GM21390 (cell line): ENCODE measurements at regions not wholly inside any gene's neighbourhood (a gene's known extent, or its start where the extent isn't known, plus 50 kb on each side); places are given as distances from the start of the nearest gene placed in this dataset.
A peak's percentile ranks its signal among the peaks of the same experiment; 100 is the strongest.

ENCODE experiments used
- ATAC-seq: cut with Tn5 transposase; IDR thresholded peaks from one replicate; pipeline ENCODE4 v1.9.1; 2021; ENCODE audit not compliant: unreplicated experiment

DNA sequence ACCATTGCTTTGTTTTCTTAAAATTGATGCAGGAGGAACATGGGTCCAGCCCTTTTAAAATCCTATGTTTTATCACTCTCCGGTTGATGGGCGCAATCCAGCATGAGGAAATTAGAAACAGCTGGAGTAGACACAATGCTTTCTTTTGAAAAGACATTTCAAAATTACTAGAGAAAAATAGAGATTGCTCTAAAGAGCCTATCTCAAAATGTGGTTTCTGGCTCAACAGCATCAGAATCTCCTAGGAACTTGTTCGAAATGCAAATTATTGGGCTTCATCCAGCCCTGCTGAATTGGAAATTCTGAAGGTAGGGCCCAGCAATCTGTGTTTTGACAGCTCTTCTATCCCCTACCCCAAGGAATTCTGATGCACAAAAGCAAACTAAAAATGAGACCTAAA, 190.8 kb upstream of the BMP2 start:
- ATAC-seq: no peak

DNA sequence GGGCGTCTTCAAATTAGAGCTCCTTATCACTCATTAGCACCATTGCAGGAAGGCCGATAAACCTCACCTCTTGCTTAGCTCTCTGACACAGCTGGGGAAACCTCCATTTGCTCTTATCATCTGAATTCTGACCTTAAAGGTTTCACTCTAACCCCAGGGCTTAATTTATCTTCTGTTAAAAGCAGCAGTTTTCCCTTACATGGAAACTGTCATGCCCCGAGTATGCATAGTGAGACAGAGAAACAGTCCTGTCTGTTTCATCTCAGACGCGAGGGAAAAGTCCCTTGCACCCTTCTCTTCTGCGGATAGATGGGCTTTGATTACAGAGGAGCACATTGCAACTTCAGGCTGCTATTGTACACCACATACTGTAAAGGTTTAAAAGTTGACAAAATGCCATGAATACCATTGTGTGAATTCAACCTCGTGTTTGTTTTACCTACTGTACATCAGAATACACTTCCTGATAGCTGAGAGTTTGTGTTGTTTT, 191.5 kb upstream of the BMP2 start:
- ATAC-seq: peak; percentile 61

DNA sequence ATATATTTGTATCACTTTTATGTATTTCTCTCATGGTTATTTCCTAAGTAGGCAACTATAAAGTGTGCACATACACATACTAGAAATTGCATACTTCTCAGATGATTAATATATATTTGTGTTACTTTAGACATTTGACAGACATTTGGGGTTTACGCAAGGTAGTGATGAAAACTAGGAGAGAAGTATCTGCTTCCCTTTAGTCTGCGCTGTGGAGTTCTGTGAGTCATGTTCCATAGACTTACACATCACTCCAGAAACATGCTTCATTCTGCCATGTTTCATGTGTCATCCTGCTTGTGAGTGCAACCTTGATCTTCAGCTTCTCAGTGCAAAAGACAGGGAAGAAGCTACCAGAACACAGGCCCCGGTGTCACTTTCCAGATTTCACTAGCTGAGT, 200.7 kb upstream of the BMP2 start:
- ATAC-seq: no peak

DNA sequence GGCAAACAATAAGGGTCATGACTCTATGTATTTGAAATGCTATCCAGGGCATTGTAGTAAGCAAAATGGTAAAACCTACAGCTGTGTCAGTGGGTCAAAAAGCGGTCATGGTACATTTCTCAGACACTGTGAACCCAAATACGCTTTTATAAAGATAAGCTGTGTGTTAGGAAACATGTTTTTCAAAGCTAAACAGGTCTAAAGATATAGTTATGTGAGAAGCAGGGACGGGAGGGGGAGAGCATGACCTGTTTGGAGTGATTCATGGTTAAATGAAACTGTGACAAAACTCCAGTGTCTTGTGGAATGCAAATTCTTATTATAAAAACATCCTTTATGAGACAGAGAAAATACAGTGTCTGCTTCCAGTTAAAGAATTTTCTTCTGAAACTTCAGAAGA, 205.4 kb upstream of the BMP2 start:
- no peak for ATAC-seq

DNA sequence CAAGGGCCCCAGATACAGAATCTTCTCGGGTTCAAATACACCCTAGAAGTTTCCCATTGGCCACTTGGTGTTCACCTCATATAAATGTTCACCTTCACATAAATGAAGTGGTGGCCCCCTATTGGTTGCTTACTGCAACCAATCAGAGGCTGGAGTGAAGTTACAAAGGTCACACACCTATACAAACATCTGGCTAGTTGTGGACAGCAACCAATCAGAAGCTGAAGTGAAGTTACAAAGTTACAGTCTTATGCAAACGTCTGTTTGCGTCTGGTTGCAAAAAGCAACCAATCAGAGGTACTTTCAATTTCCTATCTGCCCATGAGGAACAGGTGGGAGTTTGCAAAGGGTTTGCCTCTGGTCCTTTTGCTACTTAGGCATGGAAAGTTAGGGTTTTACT, 206.5 kb upstream of the BMP2 start:
- no peak for ATAC-seq

DNA sequence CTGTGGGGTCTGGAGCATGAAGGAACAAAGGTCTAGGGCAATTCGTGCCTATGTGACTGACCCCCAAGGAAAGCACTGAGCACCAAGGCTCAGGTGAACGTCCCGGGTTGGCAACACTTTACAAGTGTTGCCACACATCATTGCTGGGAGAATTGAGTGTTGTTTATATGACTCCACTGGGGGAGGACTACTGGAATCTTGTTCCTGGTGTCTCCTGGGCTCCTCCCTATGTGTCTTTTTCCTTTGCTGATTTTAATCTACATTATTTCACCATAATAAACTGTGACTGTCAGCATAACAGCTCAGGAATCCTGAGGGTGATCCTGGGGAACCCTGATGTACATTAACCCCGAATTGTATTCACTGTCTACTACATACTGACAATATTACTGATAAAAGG, 207.7 kb upstream of the BMP2 start:
- no peak for ATAC-seq

DNA sequence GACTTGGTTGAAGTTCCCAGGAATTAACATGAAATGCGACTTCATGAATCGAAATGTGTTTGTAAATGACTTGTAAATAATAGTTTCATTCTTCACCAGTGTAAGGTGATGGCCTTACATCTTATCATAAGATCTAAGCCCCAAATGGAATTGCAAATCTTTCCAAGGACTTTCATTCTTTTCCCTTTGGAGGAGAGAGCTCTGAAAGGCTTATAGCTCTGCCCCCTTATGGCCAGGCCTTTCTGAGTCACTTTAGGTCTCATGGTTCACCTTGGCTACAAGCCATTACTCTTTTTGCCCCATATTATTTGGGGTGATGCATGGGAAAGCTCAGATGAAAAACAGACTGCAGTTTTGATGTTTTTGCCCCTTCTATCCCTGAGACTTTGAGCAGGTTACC, 209.1 kb upstream of the BMP2 start:
- ATAC-seq: no peak

DNA sequence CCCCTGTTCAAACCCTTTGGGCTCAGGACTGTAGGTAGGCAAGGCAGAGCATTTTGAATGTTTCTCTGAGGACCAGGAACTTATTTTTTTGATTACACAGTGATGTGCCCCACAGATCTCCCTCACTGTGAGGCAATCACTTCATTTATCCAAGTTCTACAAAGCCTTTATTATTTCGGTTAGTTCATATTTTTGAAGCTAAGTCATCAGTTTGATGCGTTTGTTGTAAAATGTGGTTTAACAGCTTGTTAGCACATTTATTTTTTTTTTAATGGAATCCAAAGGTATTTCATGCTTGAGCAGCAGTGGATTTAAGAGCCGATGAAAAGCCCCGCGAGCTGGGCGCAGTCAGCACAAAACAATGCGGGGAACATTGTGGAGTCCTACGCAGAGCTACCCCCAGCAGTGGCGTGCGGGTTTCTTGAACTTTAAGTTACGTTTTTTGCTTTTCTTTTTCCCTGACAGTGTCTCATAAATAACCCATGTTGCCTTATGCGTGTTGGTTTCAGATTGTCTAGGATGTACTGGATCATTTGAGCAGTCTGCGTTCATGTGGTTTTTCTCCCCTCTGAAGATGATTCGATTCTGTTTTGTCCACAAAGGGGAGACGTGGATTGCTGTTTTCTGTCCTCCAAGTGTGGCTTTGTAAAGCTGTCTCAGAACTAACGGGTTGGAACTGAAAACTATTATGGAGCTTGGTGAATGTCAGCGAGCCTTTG, 233.6 kb upstream of the BMP2 start:
- ATAC-seq: no peak

DNA sequence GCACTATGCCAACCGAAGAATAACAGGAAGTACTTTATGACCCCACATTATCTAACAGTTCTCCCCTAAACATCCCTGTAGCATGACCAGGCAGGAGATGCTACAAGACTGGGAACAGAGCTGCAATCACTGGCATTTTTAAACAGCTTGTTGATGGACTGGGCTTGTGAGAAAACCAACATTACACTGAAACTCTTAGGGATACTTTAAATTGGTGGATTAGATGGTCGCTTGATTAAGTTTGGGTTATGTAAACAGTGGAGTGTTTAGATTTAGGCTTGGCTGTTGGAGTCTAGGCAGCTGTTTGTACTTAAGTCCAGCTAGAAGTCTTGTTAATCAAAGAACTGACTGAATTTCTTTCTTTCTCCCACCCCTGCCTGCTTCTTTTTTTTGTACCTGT, 234.1 kb upstream of the BMP2 start:
- ATAC-seq: no peak

DNA sequence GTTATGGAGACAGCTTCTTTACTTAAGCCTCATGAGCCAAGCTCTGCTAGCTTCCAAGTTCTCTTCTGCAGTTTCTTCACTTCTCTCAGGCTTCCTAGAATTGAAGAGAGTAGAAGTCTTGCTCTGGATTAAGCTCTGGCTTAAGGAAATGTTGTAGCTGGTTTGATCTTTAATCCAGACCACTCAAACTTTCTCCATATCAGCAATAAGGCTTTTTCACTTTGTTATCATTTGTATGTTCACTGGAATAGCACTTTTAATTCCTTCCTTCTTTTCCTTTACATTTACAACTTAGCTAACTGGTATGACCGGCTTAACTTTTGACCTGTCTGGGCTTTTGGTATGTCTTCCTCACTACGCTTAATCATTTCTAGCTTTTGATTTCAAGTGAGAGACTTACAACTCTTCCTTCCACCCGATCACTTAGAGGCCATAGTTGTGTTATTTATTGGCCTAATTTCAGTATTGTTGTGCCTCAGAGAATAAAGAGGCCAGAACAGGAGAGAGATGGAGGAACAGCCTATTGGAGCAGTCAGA, 236.6 kb upstream of the BMP2 start:
- no peak for ATAC-seq

DNA sequence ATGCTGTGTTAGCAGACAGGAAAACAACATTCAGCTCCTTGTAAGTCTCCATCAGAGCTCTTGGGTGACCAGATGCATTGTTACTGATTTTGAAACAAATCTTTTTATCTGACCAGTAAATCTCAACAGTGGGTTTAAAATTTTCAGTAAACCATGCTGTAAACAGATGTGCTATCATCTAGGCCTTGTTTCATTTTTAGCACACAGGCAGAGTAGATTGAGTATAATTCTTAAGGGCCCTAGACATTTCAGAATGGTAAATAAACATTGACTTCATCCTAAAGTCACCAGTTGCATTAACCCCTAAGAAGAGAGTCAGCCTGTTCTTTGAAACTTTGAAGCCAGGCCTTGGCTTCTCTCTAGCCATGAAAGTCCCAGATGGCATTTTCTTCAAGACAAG, 237.2 kb upstream of the BMP2 start:
- ATAC-seq: no peak

DNA sequence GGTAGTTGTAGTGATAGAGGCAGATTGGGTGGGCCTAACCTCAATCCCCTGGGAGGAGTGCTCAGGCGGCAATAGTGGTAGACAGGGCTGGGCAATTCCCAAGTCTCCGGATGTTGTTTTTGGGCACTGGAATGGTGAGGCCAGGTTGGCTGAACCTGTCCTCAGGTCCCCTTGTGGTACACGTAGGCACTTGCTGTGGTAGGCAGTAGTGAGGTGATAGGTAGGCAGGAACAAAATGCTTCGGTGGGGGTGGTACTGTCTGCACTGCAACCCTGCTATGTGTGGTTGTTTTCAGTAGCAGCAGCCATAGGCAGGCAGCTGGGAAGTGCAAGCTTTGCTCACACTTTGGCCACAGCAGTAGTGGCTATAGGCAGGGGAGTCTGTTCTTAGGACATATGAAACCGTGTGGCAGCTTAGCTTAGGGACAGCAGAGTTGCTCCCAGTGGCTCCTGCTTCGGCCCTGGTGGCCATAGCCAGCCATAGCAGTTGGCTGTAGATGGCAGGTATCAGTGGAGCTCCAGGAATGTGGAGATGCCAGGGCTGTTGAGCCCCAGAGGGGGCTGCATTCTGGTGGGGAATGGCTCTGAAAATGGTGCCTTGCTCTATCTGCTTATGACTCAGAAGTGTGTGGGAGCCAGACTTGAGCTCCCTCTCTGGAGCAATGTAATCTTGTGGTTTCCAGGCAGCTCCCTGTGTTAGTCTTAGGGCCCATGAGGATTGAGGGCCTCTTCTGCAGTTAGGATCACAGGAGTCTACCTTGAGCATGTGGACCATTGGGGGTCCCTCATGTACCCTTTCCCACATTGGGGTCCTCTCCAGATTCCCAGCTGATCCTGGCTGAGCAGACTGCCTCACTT, 241.8 kb upstream of the BMP2 start:
- no peak for ATAC-seq

DNA sequence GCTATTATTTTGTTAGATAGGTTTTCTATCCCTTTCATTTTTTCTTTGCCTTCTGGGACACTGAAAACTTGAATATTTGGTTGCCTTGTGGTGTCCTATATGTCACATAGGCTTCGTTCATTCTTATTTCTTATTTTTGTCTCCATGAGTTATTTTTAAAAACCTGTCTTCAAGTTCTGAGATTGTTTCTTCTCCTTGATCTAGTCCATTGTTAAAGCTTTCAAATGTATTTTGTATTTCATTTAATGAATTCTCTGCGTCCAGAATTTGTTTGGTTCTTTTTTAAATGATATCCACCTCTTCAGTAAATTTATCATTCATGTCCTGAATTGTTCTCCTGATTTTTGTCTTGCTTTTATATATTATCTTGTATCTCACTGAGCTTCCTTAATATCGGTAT, 243.2 kb upstream of the BMP2 start:
- no peak for ATAC-seq

DNA sequence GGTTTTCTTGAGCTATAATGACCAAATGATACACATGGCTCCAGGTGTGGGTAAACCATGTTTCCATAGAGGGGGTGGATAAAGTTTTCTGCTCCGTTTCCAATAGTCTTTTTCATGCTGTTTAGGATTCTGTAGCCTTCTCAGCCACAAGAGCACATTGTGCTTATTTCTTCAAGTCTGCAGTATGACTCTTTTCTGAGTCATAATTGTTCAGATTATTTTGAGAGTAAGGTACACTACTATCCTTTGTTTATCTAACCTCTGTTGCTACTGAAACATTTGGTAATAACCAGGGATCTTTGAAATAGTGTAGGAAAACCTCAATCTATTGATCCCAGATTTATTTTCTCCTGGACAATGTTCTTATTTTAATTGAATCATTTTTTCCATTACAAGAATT, 247.9 kb upstream of the BMP2 start:
- no peak for ATAC-seq

DNA sequence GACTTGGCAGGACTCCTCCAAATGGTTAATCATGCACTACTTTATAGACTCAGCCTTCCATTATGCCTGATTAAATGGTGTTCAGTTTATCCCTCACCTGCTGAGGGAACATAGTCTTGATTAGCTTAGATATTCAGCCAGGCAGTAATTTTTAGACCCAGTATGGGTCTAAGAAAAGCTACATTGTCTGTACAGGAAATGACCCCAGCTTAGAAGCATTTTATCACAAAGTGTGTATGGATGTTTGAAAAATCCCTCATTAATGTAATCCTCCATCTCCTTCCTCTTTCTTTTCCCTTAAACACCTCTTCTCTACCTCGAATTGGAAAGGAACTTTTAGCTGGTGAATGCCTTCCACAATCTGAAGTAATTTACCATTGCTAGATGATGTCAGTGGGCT, 252.2 kb upstream of the BMP2 start:
- no peak for ATAC-seq

DNA sequence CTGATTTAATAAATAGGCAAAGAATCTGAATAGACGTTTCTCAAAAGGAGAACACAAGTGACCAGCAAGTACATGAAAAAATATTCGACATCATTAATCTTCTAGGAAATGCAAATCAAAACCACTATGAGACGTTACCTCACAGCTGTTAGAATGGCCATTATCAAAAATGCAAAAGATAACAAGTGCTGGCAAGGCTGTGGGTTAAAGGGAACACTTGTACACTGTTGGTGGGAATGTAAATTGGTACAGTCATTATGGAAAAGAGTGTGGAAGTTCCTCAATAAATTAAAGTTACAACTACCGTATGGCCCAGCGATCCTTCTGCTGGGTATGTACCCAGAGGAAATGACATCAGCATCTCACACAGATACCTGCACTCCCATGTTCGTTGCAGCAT, 253.9 kb upstream of the BMP2 start:
- no peak for ATAC-seq

DNA sequence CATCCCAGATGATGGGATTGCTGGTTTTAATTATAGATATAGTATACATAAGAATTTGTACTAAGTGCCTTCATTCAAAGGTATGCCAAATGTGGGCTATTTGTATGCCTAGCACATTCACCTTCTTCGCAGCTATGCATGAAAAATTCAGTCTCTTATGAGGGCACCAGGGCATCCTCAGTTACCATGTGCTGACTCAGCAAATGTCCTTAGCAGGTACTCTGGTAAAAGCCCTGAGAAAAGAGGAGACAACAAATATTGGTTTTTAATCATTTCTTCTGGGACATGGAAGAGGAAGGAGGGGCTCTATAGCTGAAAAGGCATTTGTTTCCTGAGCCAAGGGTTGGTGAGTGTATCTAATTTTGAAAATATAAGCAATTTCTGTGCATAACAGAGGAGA, 258.1 kb upstream of the BMP2 start:
- ATAC-seq: no peak

DNA sequence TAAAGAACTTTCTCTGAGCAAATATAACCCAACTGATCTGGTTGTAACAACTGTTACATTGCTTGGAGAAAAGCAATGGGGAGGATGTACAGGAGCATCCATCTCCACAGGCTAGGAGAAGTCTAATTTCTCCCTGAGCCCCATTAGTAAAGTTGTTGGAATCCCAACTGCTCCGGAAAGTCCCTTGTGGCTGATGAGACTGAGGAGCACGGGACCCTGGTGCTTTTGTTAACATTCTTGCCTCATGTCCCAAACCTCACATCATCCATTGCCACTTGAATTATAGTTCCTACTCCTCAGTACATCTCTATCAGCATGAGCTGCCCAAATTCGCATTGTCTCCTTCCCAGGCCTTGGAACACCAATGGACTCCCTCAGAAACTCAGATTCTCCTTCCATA, 260.6 kb upstream of the BMP2 start:
- no peak for ATAC-seq

DNA sequence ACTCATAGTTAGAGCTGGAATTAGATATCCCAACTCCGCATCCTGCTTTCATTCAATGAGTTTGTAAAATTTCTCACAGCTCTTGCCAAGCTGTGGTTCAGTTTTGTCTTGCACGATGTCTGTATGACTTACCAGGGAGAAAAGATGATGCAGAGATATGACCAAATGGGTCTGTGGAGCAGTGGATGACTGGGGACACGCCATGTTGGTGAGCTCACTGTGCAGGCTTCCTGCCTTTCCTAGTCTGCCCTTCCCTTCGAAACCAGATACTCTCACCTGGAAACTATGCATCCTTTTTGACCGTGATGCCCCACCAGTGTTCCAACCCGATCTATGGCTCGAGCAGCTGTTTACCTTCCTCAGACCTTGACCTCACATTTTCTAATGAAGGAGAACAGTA, 262.7 kb upstream of the BMP2 start:
- ATAC-seq: no peak

DNA sequence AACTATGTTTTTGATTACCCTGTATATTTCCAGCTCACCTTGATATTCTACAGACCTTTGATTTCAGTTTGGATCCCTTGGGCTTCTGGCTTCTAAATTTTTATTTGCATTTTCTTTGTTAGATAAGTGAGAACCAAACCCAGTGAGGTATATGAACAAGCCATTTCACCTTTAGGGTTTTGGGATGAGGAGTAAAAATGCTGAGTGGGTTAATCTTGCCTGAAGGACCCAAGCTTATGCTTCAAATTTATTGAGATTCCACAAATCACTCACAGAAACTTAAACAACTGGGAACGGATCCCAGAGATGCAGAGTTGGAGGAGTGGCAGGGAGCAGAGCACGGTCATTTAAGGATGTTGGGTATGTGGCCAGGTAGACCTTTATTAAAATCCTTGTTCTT, 263.3 kb upstream of the BMP2 start:
- ATAC-seq: no peak

DNA sequence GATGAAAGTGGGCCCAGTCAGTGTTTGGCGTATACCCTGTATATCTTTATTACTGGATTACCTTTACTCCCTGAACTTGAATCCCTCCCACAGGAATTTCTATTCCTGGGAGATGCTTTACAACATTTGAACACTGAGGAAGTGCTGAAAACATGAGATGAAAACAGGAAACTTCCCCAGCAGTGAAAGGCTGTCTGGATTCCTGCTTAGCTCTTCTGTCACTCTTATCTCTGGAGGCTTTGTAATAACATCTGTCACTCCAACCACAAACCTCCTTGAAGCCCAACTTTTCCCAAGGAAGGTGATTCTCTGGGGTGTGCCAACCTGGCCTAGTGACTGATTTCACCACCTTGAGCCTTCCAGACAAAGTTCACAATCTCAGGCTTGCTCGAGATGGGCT, 264.5 kb upstream of the BMP2 start:
- no peak for ATAC-seq

DNA sequence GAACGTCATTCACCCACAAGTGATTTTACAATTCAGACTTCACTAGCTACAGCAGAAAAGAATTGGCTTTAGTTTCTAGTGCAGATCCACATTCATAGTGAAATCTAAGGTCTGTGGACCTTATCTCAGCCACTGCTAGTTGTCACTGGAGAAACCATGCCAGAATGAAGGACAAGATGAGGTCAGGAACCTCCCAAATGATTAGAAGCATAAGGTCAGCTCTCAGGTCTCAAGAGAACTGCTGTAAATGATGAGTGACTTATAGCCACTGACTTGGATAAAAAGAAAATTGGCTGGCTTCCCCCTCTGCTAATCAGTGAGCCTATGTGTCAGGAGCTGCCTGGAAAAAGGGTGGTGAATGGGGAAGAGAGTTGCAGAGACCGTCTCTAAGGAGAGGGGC, 265.3 kb upstream of the BMP2 start:
- ATAC-seq: no peak
